HCT116 (cell line): ENCODE measurements at regions not wholly inside any gene's neighbourhood (a gene's known extent, or its start where the extent isn't known, plus 50 kb on each side); places are given as distances from the start of the nearest gene placed in this dataset.

Experiments
- ATAC-seq: fragments of 200-7000 bp; cut with Tn5 transposase; 2 replicates; pipeline ENCODE4 v1.9.1; 2020; ENCODE audit warnings: mild to moderate bottlenecking, moderate library complexity
- BruUV-seq: library from RNA; stranded (reverse); fragments of 400-500 nt; replicated peaks from 2 replicates; lab custom pipeline; 2021; lab: Mats Ljungman, UMichigan
- CTCF ChIA-PET: fragments of 300-600 bp; sonication (Branson Sonifier 250); formaldehyde crosslinking; loops from one replicate; lab custom pipeline; 2021; ENCODE audit warnings: antibody characterized with exemption; lab: Charles Lee
- POLR2A ChIA-PET: fragments of 300-600, 350-600 bp; sonication (Branson Sonifier 250); formaldehyde crosslinking; loops from one replicate; lab custom pipeline; 2021; ENCODE audit warnings: antibody characterized with exemption; lab: Charles Lee
- RAD21 ChIA-PET, 2 experiments: fragments of 300-600 bp; sonication (Branson Sonifier 250); formaldehyde crosslinking; loops; one replicate each; lab custom pipeline; 2023; ENCODE audit warnings: low total read pairs in 2 of 2; ENCODE audit not compliant: uncharacterized antibody in 2 of 2, unreplicated experiment in 2 of 2, low non-redundant PET in 1 of 2; lab: Charles Lee
- DNase-seq: peaks from one replicate; pipeline ENCODE4 v3.0.0-alpha.2; 2010; ENCODE audit warnings: low read depth, low spot score
- H2AFZ ChIP-seq: fragments of 200-600 bp; shearing (Covaris generic), sonication (generic); 2 replicates; pipeline ENCODE4 v1.6.1; 2017; ENCODE audit warnings: low read depth, mixed run types, mixed read lengths, antibody characterized with exemption, low read length; ENCODE audit not compliant: poor library complexity, severe bottlenecking
- H3K27ac ChIP-seq: 2 replicates; pipeline ENCODE4 v1.5.1; 2012; ENCODE audit warnings: low read depth, low read length
- H3K27me3 ChIP-seq: fragments of 200-600 bp; sonication (generic); 2 replicates; pipeline ENCODE4 v1.6.1; 2016; ENCODE audit warnings: mixed run types, low read length, mixed read lengths; ENCODE audit not compliant: insufficient read depth
- H3K36me3 ChIP-seq, 2 experiments: fragments of 200-500 bp in 1 of 2; fragments of 200-600 bp in 1 of 2; sonication (Bioruptor generic) in 1 of 2; sonication (generic) in 1 of 2; 2 replicates each; pipeline versions ENCODE4 v1.5.1 to v1.6.1; 2014 to 2016; ENCODE audit warnings: low read length in 2 of 2, inconsistent platforms in 1 of 2, mixed read lengths in 1 of 2, mixed run types in 1 of 2; ENCODE audit not compliant: insufficient read depth in 2 of 2, control insufficient read depth in 1 of 2
- H3K4me1 ChIP-seq, 2 experiments: fragments of 200-600 bp in 1 of 2; sonication (generic) in 1 of 2; 2 replicates each; pipeline versions ENCODE4 v1.5.1 to v1.6.1; 2012 to 2017; ENCODE audit warnings: low read length in 2 of 2, inconsistent platforms in 1 of 2, mild to moderate bottlenecking in 1 of 2, mixed read lengths in 1 of 2, mixed run types in 1 of 2, moderate library complexity in 1 of 2; ENCODE audit not compliant: insufficient read depth in 2 of 2, control insufficient read depth in 1 of 2
- H3K4me2 ChIP-seq: fragments of 200-600 bp; sonication (generic); 2 replicates; pipeline ENCODE4 v1.6.1; 2017; ENCODE audit warnings: mixed run types, low read length, mixed read lengths
- H3K4me3 ChIP-seq, 2 experiments: fragments of 200-600 bp in 1 of 2; sonication (generic) in 1 of 2; replicated peaks in 1 of 2; 2 replicates each; pipeline ENCODE4 v1.5.1; 2011 to 2016; ENCODE audit warnings: low read length in 2 of 2, control low read depth in 1 of 2, low read depth in 1 of 2, mild to moderate bottlenecking in 1 of 2, mixed read lengths in 1 of 2, mixed run types in 1 of 2
- H3K79me2 ChIP-seq: fragments of 200-600 bp; sonication (generic); 2 replicates; pipeline ENCODE4 v1.6.1; 2017; ENCODE audit warnings: mild to moderate bottlenecking, mixed run types, low read length, moderate library complexity, mixed read lengths; ENCODE audit not compliant: insufficient read depth
- H3K9ac ChIP-seq: fragments of 200-600 bp; sonication (generic); 2 replicates; pipeline ENCODE4 v1.6.1; 2016; ENCODE audit warnings: low read length, mixed read lengths
- H3K9me2 ChIP-seq: fragments of 200-600 bp; sonication (generic), shearing (Covaris generic); 2 replicates; pipeline ENCODE4 v1.6.1; 2017; ENCODE audit warnings: mixed run types, mild to moderate bottlenecking, moderate library complexity; ENCODE audit not compliant: insufficient read depth
- H3K9me3 ChIP-seq, 2 experiments: fragments of 200-500 bp in 1 of 2; fragments of 200-600 bp in 1 of 2; sonication (Bioruptor generic) in 1 of 2; sonication (generic) in 1 of 2; 2 replicates each; pipeline ENCODE4 v1.6.1; 2014 to 2017; ENCODE audit warnings: low read length in 2 of 2, mixed read lengths in 2 of 2, inconsistent platforms in 1 of 2, low read depth in 1 of 2, mild to moderate bottlenecking in 1 of 2, mixed run types in 1 of 2, moderate library complexity in 1 of 2; ENCODE audit not compliant: control insufficient read depth in 1 of 2, insufficient read depth in 1 of 2
- H4K20me1 ChIP-seq: fragments of 200-600 bp; sonication (generic), shearing (Covaris generic); 2 replicates; pipeline ENCODE4 v1.6.1; 2017; ENCODE audit warnings: mixed run types, mild to moderate bottlenecking, moderate library complexity; ENCODE audit not compliant: insufficient read depth
- ATF3 ChIP-seq: IDR thresholded peaks from 2 replicates; pipeline ENCODE4 v1.6.1; 2012
- CBX3 ChIP-seq: IDR thresholded peaks from 2 replicates; pipeline ENCODE4 v1.6.1; 2012; ENCODE audit warnings: low read depth
- CEBPB ChIP-seq: IDR thresholded peaks from 2 replicates; pipeline ENCODE4 v1.6.1; 2012; ENCODE audit warnings: low read depth
- EZH2 ChIP-seq: fragments of 200-600 bp; sonication (generic); IDR thresholded peaks from 2 replicates; pipeline ENCODE4 v1.6.1; 2017; ENCODE audit warnings: antibody characterized with exemption, mixed run types
- EZH2phosphoT487 ChIP-seq: fragments of 200-600 bp; IDR thresholded peaks from 2 replicates; pipeline ENCODE4 v1.6.1; 2018; ENCODE audit warnings: antibody characterized with exemption, borderline replicate concordance
- FOSL1 ChIP-seq: IDR thresholded peaks from 2 replicates; pipeline ENCODE4 v1.6.1; 2012; ENCODE audit warnings: low read depth
- JUND ChIP-seq: IDR thresholded peaks from 2 replicates; pipeline ENCODE4 v1.6.1; 2012
- MAX ChIP-seq: IDR thresholded peaks from 2 replicates; pipeline ENCODE4 v1.6.1; 2012
- POLR2A ChIP-seq: IDR thresholded peaks from 2 replicates; pipeline ENCODE4 v1.7.0; 2011; ENCODE audit warnings: borderline replicate concordance; ENCODE audit not compliant: insufficient read depth, insufficient read length; ENCODE audit errors: extremely low read depth
- REST ChIP-seq: IDR thresholded peaks from 2 replicates; pipeline ENCODE4 v1.6.1; 2012; ENCODE audit warnings: low read depth
- SIN3A ChIP-seq: IDR thresholded peaks from 2 replicates; pipeline ENCODE4 v1.6.1; 2012; ENCODE audit warnings: low read depth
- SRF ChIP-seq: IDR thresholded peaks from 2 replicates; pipeline ENCODE4 v1.6.1; 2012; ENCODE audit warnings: low read depth
- TCF7L2 ChIP-seq: IDR thresholded peaks from 2 replicates; pipeline ENCODE4 v1.7.0; 2011; ENCODE audit warnings: borderline replicate concordance, inconsistent platforms; ENCODE audit not compliant: insufficient read depth, insufficient read length; ENCODE audit errors: extremely low read depth
- intact Hi-C: fragments of 100-400 bp; cut with micrococcal nuclease; formaldehyde crosslinking; loops from 2 replicates; pipeline ENCODE4 v1.10.0; 2022

GRCh38 chr4:137601934-137602333 is 69.6 kb upstream of the PCDH18 start:
- Histone ChIP-seq H3K4me1 (no peaks in the 10 kb centered on the region), H3K27me3 (no peaks in the 10 kb centered on the region), H3K4me2 (no peak overlapping the region), H2AFZ (no peak overlapping the region), H3K36me3 (no peaks in the 10 kb centered on the region), H3K9ac (no peak overlapping the region), H3K79me2 (no peaks in the 10 kb centered on the region), H3K4me3 (no peak overlapping the region), H3K27ac (no peak overlapping the region), H3K9me3 (no peaks in the 10 kb centered on the region), H3K9me2 (no peaks in the 10 kb centered on the region), H4K20me1 (no peaks in the 10 kb centered on the region)
- DNase-seq, result no peak
- no TSS peak for BruUV-seq
- intact Hi-C loops, result no loop called here
- RAD21 ChIA-PET, result no interaction called here
- TF ChIP-seq JUND (no peak), TCF7L2 (no peak)
- no peak for ATAC-seq
- POLR2A ChIA-PET, result no interaction called here
- CTCF ChIA-PET, result no interaction called here

GRCh38 chr4:137599734-137600133 is 67.4 kb upstream of the PCDH18 start:
- H3K4me2 ChIP-seq, result no peak overlapping the region
- H3K4me3 ChIP-seq, result no peak overlapping the region
- no peaks in the 10 kb centered on the region for H3K36me3 ChIP-seq
- no peaks in the 10 kb centered on the region for H3K9me3 ChIP-seq
- BruUV-seq, result no TSS peak
- no peak overlapping the region for H2AFZ ChIP-seq
- H3K9ac ChIP-seq, result no peak overlapping the region
- TF ChIP-seq TCF7L2, result no peak
- TF ChIP-seq JUND, result no peak
- TF ChIP-seq EZH2, result no peak
- no peak for TF ChIP-seq EZH2phosphoT487
- no peak for TF ChIP-seq POLR2A
- TF ChIP-seq SIN3A, result no peak
- no peak for TF ChIP-seq CBX3
- no peak for TF ChIP-seq ATF3
- no peak for TF ChIP-seq FOSL1
- no peak for TF ChIP-seq MAX
- no peak for TF ChIP-seq REST
- TF ChIP-seq CEBPB, result no peak
- TF ChIP-seq SRF, result no peak
- ChIA-PET RAD21 (no interaction called here), CTCF (no interaction called here), POLR2A (no interaction called here)
- ATAC-seq (no peak), DNase-seq (no peak)
- no peaks in the 10 kb centered on the region for H3K4me1 ChIP-seq
- intact Hi-C loops, result no loop called here
- H3K27ac ChIP-seq, result no peak overlapping the region
- H4K20me1 ChIP-seq, result no peaks in the 10 kb centered on the region
- H3K27me3 ChIP-seq, result no peaks in the 10 kb centered on the region
- no peaks in the 10 kb centered on the region for H3K9me2 ChIP-seq
- H3K79me2 ChIP-seq, result no peaks in the 10 kb centered on the region
